Astrocyte of the hippocampus (primary cell): ENCODE measurements at regions not wholly inside any gene's neighbourhood (a gene's known extent, or its start where the extent isn't known, plus 50 kb on each side); places are given as distances from the start of the nearest gene placed in this dataset.
"Not testable (repeated sequence)": the region's sequence is repeated elsewhere in the genome, so short reads cannot be mapped to it uniquely, and the experiment has no call there.

Source experiments
- DNase-seq: peaks from one replicate; pipeline ENCODE4 v3.0.0; 2011; ENCODE audit warnings: low read depth, low spot score

GRCh38 chr11:49326651-49327050 is 118.2 kb upstream of the FOLH1 start:
- DNase-seq: not testable (repeated sequence)

GRCh38 chr11:49316180-49316579 is 107.8 kb upstream of the FOLH1 start:
- no peak for DNase-seq

GRCh38 chr11:49303080-49303479 is 94.7 kb upstream of the FOLH1 start:
- DNase-seq: no peak

GRCh38 chr11:49302360-49302759 is 94.0 kb upstream of the FOLH1 start:
- no peak for DNase-seq

GRCh38 chr11:49298017-49298416 is 89.6 kb upstream of the FOLH1 start:
- not testable (repeated sequence) for DNase-seq

GRCh38 chr11:49283911-49284310 is 75.5 kb upstream of the FOLH1 start:
- not testable (repeated sequence) for DNase-seq

- DNase-seq: not testable (repeated sequence)
Observed at GRCh38 chr11:49283282-49283681, 74.9 kb upstream of the FOLH1 start.

GRCh38 chr11:49282125-49282524 is 73.7 kb upstream of the FOLH1 start:
- not testable (repeated sequence) for DNase-seq

GRCh38 chr11:49277951-49278350 is 69.5 kb upstream of the FOLH1 start:
- not testable (repeated sequence) for DNase-seq
